GM19239 (cell line): ENCODE measurements at regions not wholly inside any gene's neighbourhood (a gene's known extent, or its start where the extent isn't known, plus 50 kb on each side); places are given as distances from the start of the nearest gene placed in this dataset.
"Not testable (repeated sequence)": the region's sequence is repeated elsewhere in the genome, so short reads cannot be mapped to it uniquely, and the experiment has no call there.

Experiments used
- DNase-seq: peaks from one replicate; pipeline ENCODE4 v3.0.0; 2011; ENCODE audit warnings: low spot score; ENCODE audit not compliant: insufficient read length
- FAIRE-seq: peaks from 2 replicates; lab custom pipeline; 2011; peaks lifted over from hg19 to GRCh38; lab: Jason Lieb, UNC

- DNase-seq: no peak
- FAIRE-seq: no peak
These were observed 275.6 kb upstream of the PAPPA start for GRCh38 chr9:115877852-115878438.

- FAIRE-seq (no peak), DNase-seq (no peak)
These were observed 274.1 kb upstream of the PAPPA start for GRCh38 chr9:115879451-115879850.

DNA sequence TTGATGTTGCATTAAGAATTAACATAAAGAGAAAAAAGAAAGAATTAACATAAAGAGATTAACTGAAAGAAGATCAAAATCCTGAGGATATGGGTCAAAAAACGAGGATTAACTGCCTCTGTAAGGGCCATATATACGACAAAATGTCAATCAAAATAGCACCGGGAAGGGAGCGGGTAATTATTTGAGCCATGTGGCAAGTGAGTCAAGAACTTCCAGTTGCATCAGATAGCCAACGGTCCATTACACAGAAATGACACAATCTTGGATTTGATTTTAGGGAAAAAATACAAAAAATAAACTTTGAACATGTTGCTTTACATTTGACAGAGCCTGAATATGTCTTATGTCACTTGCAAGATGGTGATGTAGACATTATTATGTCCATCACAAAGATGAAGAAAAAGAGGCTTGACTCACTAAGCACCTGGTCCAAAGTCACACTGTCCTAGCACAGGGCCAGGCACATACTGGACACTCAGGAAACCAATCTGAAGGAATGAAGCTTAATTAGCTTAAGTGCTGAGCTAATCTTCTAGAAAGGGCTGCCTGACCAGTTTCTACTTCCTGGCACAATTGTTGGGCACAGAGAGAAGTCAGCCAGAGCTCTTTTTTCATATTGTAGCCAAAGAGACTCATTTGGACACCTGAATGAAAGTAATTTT, 273.2 kb upstream of the PAPPA start:
- no peak for FAIRE-seq
- DNase-seq: no peak

DNA sequence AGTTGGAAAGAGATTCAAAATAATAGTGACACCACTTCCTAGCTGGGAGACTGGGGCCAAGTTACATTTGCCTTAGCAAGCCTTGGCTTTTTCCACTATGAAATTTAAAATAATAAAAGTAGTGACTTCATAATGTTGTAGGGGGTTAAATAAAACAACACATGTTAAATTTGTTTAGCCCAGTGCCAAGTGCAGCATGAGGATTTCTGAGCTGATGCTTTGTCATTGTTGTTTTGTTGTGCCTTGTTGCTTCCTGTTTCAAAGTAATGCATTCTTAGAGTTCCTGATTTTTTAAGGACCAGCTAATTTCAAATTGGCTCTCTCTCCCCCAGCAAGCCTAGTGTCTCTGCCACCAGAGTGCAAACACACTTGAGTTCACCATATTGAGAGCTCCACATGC, 270.7 kb upstream of the PAPPA start:
- FAIRE-seq: no peak
- no peak for DNase-seq

DNA sequence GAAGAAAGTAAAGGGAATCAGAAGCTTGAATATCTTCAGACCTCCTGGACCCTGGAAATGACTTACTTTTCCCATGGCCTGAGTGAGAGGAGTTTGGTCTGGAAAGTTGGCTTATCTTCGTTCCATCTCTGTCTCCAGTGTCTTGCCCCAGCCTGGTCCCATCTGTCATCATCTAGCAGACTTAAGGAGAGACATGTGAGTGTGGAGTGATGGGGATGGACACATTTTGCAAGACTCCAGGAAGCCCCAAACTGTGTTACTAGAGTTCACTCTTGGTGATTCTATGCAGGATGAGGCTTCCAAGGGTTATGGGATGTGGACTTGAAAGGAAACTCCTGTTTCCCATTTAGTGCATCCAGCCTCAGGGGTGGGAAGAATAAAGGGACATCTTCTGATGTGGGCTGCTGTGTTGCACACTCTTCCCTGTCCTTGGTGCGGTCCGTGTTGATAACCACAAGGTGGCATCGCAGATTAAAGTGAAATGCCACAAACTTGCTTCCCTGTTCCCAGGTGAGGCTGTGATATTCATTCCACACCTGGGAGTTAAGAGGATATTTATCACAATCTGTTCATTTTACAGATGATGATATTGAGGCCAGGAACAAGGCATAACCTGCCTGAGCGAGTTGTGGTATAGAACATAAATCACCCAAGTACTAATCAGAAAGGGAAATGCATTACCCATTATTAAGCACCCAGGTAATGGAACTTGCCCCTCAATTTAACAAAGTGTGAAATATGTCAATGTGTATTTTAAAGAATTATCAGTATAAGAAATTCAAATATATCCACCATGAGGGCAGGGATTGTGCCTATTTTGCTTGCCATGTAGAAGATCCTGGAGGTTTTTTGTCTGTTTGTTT, 269.9 kb upstream of the PAPPA start:
- DNase-seq (no peak), FAIRE-seq (no peak)

GRCh38 chr9:115884846-115885245, 268.7 kb upstream of the PAPPA start:
- DNase-seq: no peak
- FAIRE-seq: no peak

- FAIRE-seq: no peak
- no peak for DNase-seq
These were observed 265.5 kb upstream of the PAPPA start for GRCh38 chr9:115888131-115888530.

DNA sequence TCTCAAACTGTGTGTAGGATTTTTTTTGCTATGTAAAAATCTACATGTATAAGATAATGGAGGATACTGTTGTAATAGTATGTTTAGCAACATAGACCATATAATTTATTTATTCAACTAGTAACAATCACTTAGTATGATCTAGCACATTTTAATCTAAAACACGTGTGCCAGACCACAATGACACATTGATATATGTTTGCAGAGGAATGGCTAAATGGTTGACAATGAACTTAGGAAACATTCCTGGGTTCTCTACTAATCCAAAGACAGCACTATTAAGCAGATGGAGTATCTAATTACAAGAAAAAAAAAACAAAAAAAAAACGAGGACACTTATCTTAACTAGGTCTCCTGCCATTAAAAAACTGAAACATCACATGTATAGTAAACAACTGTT, 261.7 kb upstream of the PAPPA start:
- no peak for FAIRE-seq
- no peak for DNase-seq

GRCh38 chr9:115898478-115898877, 255.1 kb upstream of the PAPPA start:
- not testable (repeated sequence) for FAIRE-seq, DNase-seq

GRCh38 chr9:115900698-115901097, 252.9 kb upstream of the PAPPA start:
- DNase-seq: no peak
- FAIRE-seq: no peak

DNA sequence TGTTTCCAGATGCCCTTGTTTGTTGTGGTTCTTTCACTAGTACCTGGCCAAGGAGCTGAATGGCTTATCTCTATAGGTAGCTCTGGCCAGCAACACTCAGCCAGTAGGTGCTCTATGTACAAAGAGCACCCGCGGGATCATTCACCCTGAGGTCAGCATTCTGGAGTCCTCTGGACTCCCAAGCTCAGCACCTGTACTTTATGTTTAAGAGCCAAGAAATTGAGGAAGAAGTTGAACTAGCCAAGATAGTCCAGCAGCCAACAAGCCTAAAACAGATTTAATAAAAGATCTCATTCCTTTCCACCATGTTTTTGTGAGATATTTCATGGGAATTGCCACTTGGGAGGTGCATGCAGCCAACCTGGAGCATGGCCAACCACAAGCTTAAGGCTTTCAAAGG, 242.6 kb upstream of the PAPPA start:
- FAIRE-seq (no peak), DNase-seq (no peak)

DNA sequence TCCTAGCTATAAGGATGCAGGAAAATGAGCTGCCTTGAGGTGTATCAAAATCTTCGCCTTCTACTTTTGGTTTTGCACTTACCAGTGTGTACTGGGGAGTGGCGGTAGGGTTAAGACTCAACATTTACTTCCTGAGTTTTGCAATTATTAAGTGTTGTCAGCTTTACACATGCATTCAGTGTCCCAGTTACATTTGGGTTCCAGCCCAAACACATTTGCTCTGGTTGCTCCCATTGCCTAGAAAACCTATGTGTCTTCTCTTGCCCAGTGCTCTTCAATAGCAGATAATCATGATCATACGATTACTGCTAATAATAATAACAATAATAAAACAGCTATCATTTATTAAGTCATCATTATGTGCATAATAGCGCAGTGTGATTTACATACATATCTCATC, 241.5 kb upstream of the PAPPA start:
- DNase-seq: no peak
- FAIRE-seq: no peak

GRCh38 chr9:115913696-115914095, 239.9 kb upstream of the PAPPA start:
- no peak for DNase-seq
- FAIRE-seq: no peak

GRCh38 chr9:115914291-115914690, 239.3 kb upstream of the PAPPA start:
- FAIRE-seq (no peak), DNase-seq (no peak)

DNA sequence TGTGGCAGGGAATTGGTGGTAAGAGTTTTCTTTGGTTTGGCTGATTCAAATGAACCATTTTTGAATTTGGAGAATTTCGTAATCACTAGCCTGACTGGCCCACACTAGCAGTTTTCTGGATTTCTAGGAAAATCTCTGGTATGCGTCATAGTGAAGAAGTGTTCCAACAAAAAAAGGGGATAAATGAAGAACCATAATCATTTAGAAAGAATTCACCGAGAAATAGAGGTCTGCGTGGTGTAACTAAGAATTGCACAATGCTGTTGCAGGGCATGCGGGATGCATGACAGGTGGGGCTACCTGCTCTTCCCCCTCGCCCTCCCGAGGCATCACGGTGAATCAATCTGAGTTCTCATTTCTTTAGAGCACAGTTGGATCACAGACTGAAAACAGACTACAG, 232.3 kb upstream of the PAPPA start:
- DNase-seq (no peak), FAIRE-seq (no peak)

GRCh38 chr9:115922444-115922843, 231.1 kb upstream of the PAPPA start:
- no peak for FAIRE-seq
- no peak for DNase-seq

- no peak for FAIRE-seq
- DNase-seq: no peak
These were observed 230.2 kb upstream of the PAPPA start for GRCh38 chr9:115923410-115923809.

DNA sequence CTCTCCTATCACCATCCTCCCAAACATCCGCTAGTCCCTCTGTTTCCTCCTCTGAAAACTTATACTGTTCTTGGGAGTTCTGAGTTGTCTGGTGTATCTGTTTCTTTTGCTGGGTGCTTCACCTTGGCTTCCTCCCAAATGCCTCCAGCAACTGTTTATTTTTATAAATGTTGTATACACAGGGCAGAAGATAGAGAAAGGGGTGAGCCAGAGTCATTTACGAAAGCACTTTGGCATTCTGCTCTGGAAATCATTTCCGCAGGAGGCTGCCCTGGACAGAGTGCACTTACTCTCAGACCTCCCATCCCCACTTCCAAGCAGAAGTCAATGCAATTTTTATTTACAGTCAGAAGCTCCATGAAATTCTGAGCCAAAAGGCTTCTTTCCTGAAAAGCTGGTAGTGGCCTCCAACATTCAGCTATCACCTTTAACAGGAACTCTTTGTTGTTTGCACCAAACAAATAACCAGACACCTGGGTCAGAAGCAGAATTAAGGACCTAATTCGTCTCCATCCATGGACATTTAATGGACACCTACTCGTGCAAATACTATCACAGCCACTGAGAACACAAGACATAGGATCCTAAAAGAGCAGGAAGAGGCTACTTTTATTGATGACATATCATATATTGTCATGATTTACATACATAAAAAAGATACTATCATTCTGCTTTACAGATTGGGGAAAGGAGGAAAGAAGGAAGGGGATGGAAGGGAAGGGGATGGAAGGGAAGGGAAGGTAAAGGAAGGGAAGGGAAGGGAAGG, 229.5 kb upstream of the PAPPA start:
- FAIRE-seq (no peak), DNase-seq (no peak)

- FAIRE-seq (no peak), DNase-seq (no peak)
These were observed 229.0 kb upstream of the PAPPA start for GRCh38 chr9:115924669-115924987.

- no peak for DNase-seq
- no peak for FAIRE-seq
These were observed 228.2 kb upstream of the PAPPA start for GRCh38 chr9:115925424-115925823.

GRCh38 chr9:115930472-115930871, 223.1 kb upstream of the PAPPA start:
- DNase-seq: no peak
- FAIRE-seq: no peak
